Neural progenitor cell (in vitro differentiated cells): ENCODE measurements at regions not wholly inside any gene's neighbourhood (a gene's known extent, or its start where the extent isn't known, plus 50 kb on each side); places are given as distances from the start of the nearest gene placed in this dataset.
"Not testable (repeated sequence)": the region's sequence is repeated elsewhere in the genome, so short reads cannot be mapped to it uniquely, and the experiment has no call there.

Experiments
- DNase-seq: peaks from one replicate; pipeline ENCODE4 v3.0.0-alpha.2; 2016; ENCODE audit warnings: low spot score
- H2AFZ ChIP-seq: fragments of 200-600 bp; sonication (generic); replicated peaks from 2 replicates; pipeline ENCODE4 v1.6.1; 2016; ENCODE audit warnings: antibody characterized with exemption
- H3F3A ChIP-seq: fragments of 200-600 bp; sonication (generic); 2 replicates; pipeline ENCODE4 v1.6.1; 2016; ENCODE audit warnings: antibody characterized with exemption, low read depth
- H3K27ac ChIP-seq: fragments of 200-600 bp; sonication (generic); 2 replicates; pipeline ENCODE4 v1.5.1; 2016; ENCODE audit warnings: mild to moderate bottlenecking
- H3K27me3 ChIP-seq: fragments of 200-600 bp; sonication (generic); 2 replicates; pipeline ENCODE4 v1.6.1; 2016; ENCODE audit warnings: mild to moderate bottlenecking, moderate library complexity
- H3K36me3 ChIP-seq: fragments of 200-600 bp; sonication (generic); 2 replicates; pipeline ENCODE4 v1.5.1; 2016
- H3K4me1 ChIP-seq: fragments of 200-600 bp; sonication (generic); 2 replicates; pipeline ENCODE4 v1.6.1; 2016; ENCODE audit warnings: mixed run types
- H3K4me2 ChIP-seq: fragments of 200-600 bp; sonication (generic); 2 replicates; pipeline ENCODE4 v1.6.1; 2016
- H3K4me3 ChIP-seq: fragments of 200-600 bp; sonication (generic); 2 replicates; pipeline ENCODE4 v1.5.1; 2016
- H3K79me2 ChIP-seq: fragments of 200-600 bp; sonication (generic); 2 replicates; pipeline ENCODE4 v1.6.1; 2016; ENCODE audit warnings: low read depth
- H3K9ac ChIP-seq: fragments of 200-600 bp; sonication (generic); 2 replicates; pipeline ENCODE4 v1.6.1; 2016
- H3K9me3 ChIP-seq: fragments of 200-600 bp; sonication (generic); 2 replicates; pipeline ENCODE4 v1.5.1; 2016; ENCODE audit warnings: low read depth
- H4K20me1 ChIP-seq: fragments of 200-600 bp; sonication (generic); 2 replicates; pipeline ENCODE4 v1.6.1; 2016; ENCODE audit warnings: low read depth
- H3K27ac Mint-ChIP-seq: 3 replicates; pipeline ENCODE4 v1.8.0; 2021; ENCODE audit warnings: mixed read lengths
- H3K27me3 Mint-ChIP-seq: 2 replicates; pipeline ENCODE4 v1.8.0; 2022; ENCODE audit warnings: low read depth, mild to moderate bottlenecking, inconsistent platforms, moderate library complexity, mixed read lengths; ENCODE audit not compliant: insufficient read depth
- H3K36me3 Mint-ChIP-seq: 3 replicates; pipeline ENCODE4 v1.8.0; 2021; ENCODE audit warnings: mixed read lengths
- H3K4me1 Mint-ChIP-seq: 3 replicates; pipeline ENCODE4 v1.8.0; 2021; ENCODE audit warnings: mixed read lengths
- H3K4me3 Mint-ChIP-seq: 3 replicates; pipeline ENCODE4 v1.8.0; 2021; ENCODE audit warnings: mild to moderate bottlenecking, moderate library complexity, mixed read lengths
- H3K9me3 Mint-ChIP-seq: 3 replicates; pipeline ENCODE4 v1.8.0; 2020; ENCODE audit warnings: mixed read lengths
- EZH2 ChIP-seq: fragments of 200-600 bp; sonication (generic); IDR thresholded peaks from 2 replicates; pipeline ENCODE4 v1.6.1; 2017; ENCODE audit warnings: antibody characterized with exemption, mild to moderate bottlenecking, moderate library complexity
- EZH2phosphoT487 ChIP-seq: fragments of 200-600 bp; sonication (generic); IDR thresholded peaks from 2 replicates; pipeline ENCODE4 v1.6.1; 2017; ENCODE audit warnings: antibody characterized with exemption
- TF ChIP-seq, protein P1 (sequence below): fragments of 200-600 bp; sonication (generic); IDR thresholded peaks from 2 replicates; pipeline ENCODE4 v1.5.1; 2017; ENCODE audit warnings: antibody characterized with exemption, mild to moderate bottlenecking

DNA sequence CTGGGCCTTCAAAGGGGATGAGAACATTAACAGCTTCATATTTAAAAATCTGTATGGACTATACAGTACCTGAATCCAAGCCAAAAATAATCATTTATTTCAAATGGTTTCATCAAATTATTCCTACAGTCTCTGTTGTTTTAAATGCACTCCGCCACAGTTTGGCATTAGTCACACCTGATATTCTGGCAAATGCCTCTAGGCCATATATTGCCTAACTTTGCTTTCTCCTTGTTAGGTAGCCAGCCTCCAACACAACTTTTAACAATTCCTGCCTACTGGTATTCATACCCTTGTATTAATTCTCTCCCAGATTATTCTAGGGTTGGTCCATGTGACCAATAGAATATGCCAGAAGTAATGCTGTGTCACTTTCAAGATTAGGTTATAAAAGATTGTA, 146.6 kb upstream of the FANCL start:
- Histone ChIP-seq H3K79me2 (no peaks in the 10 kb centered on the region), H3K4me1 (no peaks in the 10 kb centered on the region), H3F3A (no peaks in the 10 kb centered on the region), H3K4me2 (no peak overlapping the region), H2AFZ (no peak overlapping the region), H3K4me3 (no peak overlapping the region), H3K9me3 (no peaks in the 10 kb centered on the region), H3K9ac (no peak overlapping the region), H4K20me1 (no peaks in the 10 kb centered on the region), H3K36me3 (no peaks in the 10 kb centered on the region), H3K27ac (no peak overlapping the region), H3K27me3 (no peaks in the 10 kb centered on the region)
- Mint-ChIP-seq H3K4me1 (peaks cover 3% of the 10 kb centered on the region), H3K36me3 (peaks cover 2% of the 10 kb centered on the region), H3K27ac (no peak overlapping the region), H3K27me3 (peaks cover 2% of the 10 kb centered on the region), H3K9me3 (peaks cover 7% of the 10 kb centered on the region), H3K4me3 (no peak overlapping the region)
- TF ChIP-seq EZH2phosphoT487 (no peak), EZH2 (no peak)
- TF ChIP-seq, protein P1, sequence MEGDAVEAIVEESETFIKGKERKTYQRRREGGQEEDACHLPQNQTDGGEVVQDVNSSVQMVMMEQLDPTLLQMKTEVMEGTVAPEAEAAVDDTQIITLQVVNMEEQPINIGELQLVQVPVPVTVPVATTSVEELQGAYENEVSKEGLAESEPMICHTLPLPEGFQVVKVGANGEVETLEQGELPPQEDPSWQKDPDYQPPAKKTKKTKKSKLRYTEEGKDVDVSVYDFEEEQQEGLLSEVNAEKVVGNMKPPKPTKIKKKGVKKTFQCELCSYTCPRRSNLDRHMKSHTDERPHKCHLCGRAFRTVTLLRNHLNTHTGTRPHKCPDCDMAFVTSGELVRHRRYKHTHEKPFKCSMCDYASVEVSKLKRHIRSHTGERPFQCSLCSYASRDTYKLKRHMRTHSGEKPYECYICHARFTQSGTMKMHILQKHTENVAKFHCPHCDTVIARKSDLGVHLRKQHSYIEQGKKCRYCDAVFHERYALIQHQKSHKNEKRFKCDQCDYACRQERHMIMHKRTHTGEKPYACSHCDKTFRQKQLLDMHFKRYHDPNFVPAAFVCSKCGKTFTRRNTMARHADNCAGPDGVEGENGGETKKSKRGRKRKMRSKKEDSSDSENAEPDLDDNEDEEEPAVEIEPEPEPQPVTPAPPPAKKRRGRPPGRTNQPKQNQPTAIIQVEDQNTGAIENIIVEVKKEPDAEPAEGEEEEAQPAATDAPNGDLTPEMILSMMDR, result no peak
- DNase-seq, result no peak

DNA sequence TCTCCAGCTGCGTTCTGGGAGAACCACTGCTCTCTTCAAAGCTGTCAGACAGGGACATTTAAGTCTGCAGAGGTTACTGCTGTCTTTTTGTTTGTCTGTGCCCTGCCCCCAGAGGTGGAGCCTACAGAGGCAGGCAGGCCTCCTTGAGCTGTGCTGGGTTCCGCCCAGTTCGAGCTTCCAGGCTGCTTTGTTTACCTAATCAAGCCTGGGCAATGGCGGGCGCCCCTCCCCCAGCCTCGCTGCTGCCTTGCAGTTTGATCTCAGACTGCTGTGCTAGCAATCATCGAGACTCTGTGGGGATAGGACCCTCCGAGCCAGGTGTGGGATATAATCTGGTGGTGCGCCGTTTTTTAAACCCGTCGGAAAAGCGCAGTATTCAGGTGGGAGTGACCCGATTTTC, 145.8 kb upstream of the FANCL start:
- not testable (repeated sequence) for H2AFZ ChIP-seq, H3K4me1 ChIP-seq, H4K20me1 ChIP-seq, H3K27me3 Mint-ChIP-seq, H3K4me2 ChIP-seq, H3K4me3 Mint-ChIP-seq, H3K9me3 ChIP-seq, H3K27me3 ChIP-seq, H3F3A ChIP-seq, H3K27ac Mint-ChIP-seq, H3K4me1 Mint-ChIP-seq, H3K4me3 ChIP-seq, H3K9ac ChIP-seq, H3K79me2 ChIP-seq, H3K27ac ChIP-seq, H3K36me3 Mint-ChIP-seq, H3K36me3 ChIP-seq, H3K9me3 Mint-ChIP-seq
- DNase-seq, result peak; percentile 44

DNA sequence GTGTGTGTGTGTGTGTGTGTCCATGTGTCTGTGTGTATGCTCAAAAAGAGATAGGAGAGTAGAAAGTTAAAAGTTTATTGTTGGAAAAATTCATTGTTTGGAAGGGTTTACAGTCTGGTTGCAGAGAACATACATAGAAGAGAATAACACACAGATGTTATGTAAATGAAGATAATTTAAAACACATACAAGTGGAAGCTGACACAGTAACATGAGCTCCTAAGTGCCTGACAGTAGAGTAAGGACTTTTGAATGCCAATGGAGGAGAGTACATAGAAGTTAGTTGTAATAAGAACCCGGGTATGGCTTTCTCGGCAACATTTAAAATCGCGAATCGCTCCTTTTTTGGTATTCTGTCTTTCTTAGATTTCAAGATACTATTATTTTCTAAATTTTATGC, 137.0 kb upstream of the FANCL start:
- H4K20me1 ChIP-seq, result no peaks in the 10 kb centered on the region
- no peak overlapping the region for H2AFZ ChIP-seq
- no peaks in the 10 kb centered on the region for H3K36me3 ChIP-seq
- no peaks in the 10 kb centered on the region for H3K4me1 ChIP-seq
- H3K9me3 ChIP-seq, result no peaks in the 10 kb centered on the region
- DNase-seq, result no peak
- H3K36me3 Mint-ChIP-seq, result no peaks in the 10 kb centered on the region
- peaks cover 3% of the 10 kb centered on the region for H3K9me3 Mint-ChIP-seq
- H3K79me2 ChIP-seq, result no peaks in the 10 kb centered on the region
- no peak overlapping the region for H3K4me2 ChIP-seq
- H3K9ac ChIP-seq, result no peak overlapping the region
- TF ChIP-seq, protein P1, result no peak
- TF ChIP-seq EZH2 (no peak), EZH2phosphoT487 (no peak)
- no peaks in the 10 kb centered on the region for H3K27me3 ChIP-seq
- H3K27ac Mint-ChIP-seq, result no peak overlapping the region
- H3K27ac ChIP-seq, result no peak overlapping the region
- H3K27me3 Mint-ChIP-seq, result no peaks in the 10 kb centered on the region
- no peak overlapping the region for H3K4me3 ChIP-seq
- no peak overlapping the region for H3K4me3 Mint-ChIP-seq
- no peaks in the 10 kb centered on the region for H3K4me1 Mint-ChIP-seq
- no peaks in the 10 kb centered on the region for H3F3A ChIP-seq

DNA sequence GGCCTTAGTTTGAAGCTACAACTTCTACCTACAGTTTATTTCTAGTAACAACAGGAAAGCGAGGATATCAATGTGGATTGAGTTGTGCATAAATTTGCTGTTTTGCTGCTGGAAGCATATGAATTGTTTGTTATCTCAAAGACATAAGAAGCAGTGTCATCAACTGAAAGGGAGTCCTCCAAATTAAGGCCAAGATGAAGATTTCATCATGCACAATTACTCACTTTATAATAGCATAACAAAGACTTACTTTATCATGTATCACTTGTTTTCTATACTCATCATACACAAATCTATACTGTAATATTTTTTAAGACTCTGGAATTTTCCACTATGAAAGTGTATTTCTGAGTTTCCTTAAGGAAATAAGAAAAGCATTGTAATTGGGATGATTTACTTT, 136.1 kb upstream of the FANCL start:
- peaks cover 3% of the 10 kb centered on the region for H3K9me3 Mint-ChIP-seq
- H3K79me2 ChIP-seq, result no peaks in the 10 kb centered on the region
- no peaks in the 10 kb centered on the region for H3F3A ChIP-seq
- no peak for DNase-seq
- H3K36me3 Mint-ChIP-seq, result no peaks in the 10 kb centered on the region
- no peak overlapping the region for H3K27ac Mint-ChIP-seq
- H3K4me3 Mint-ChIP-seq, result no peak overlapping the region
- H3K9me3 ChIP-seq, result no peaks in the 10 kb centered on the region
- no peak overlapping the region for H3K9ac ChIP-seq
- H4K20me1 ChIP-seq, result no peaks in the 10 kb centered on the region
- H3K27me3 Mint-ChIP-seq, result no peaks in the 10 kb centered on the region
- no peaks in the 10 kb centered on the region for H3K36me3 ChIP-seq
- no peaks in the 10 kb centered on the region for H3K27me3 ChIP-seq
- H3K4me3 ChIP-seq, result no peak overlapping the region
- no peak overlapping the region for H3K27ac ChIP-seq
- no peaks in the 10 kb centered on the region for H3K4me1 Mint-ChIP-seq
- no peaks in the 10 kb centered on the region for H3K4me1 ChIP-seq
- H3K4me2 ChIP-seq, result no peak overlapping the region
- TF ChIP-seq EZH2, result no peak
- no peak for TF ChIP-seq EZH2phosphoT487
- TF ChIP-seq, protein P1, result no peak
- H2AFZ ChIP-seq, result no peak overlapping the region
